ENCODE measurements at regions not wholly inside any gene's neighbourhood (a gene's known extent, or its start where the extent isn't known, plus 50 kb on each side); places are given as distances from the start of the nearest gene placed in this dataset.
"Not testable (repeated sequence)": the region's sequence is repeated elsewhere in the genome, so short reads cannot be mapped to it uniquely, and the experiment has no call there.

DNA sequence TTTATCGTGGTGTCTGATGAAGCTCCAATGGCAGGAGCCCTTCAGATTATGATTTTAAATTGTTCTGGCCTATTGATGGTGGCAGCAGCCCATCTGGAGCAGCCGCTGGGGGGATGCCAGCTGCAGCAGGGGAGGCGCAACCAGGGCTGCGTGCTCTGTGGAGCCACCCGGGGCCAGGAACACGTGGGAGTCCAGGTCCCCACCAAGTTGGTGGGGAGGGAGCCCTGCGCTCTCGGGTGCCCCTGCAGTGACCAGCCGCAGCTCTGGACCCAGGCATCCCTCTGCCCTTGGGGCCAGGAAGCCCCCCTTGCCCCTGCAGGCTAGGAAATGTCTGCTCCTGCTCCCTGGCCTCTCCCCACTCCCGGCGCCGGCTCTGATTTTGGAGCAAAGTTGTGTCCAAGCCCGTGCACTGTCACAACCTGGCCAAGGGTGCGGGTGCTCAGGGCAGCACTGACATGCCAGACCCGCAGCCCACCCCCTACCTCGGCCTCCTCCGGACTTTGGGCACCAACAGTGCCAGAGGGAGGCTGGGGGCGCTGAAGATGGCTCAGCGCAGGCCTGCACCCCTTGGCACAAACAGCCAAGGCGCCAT, 147.2 kb upstream of the ADO start:
- DNase-seq (ENCODE audit: low spot score), result no peak

DNA sequence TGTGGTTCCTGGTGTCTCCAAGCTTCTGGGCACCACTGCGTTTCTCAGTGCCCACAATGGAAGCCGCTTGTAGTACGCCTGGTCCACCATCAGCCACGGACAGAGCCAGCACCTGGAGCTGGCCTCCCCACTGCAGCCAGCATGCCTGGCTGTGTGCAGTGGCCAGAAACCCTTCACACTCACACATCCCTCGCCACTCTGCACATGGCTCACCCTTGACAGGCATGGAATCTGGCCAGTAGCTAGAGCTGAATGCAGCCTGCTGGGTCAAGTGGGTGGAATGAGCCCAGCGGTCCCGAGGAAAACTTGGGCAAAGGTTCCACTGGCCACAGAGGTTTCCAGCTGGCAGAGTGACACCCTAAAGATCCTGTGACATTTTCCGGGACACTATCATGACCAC, 146.0 kb upstream of the ADO start:
- no peak for DNase-seq (ENCODE audit: low spot score)

DNA sequence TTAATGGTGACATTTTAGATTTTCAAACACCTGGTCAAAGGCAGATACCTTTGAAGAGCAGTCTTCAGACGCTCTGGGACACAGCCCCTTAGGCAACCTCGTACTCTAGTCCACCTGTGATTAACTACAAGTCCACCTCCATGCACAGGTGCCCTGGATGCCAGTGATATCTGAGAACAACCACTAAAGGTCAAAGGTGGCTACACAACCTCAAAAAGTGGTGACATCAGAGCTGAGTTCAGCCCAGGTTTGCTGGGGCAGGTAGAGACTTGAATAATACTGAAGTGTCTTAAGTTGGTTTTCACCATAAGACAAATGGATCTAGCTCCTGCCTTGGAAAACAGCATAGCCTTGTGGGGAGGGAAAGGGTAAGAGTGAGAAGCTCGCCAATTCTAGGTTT, 143.4 kb upstream of the ADO start:
- no peak for DNase-seq (ENCODE audit: low spot score)

DNA sequence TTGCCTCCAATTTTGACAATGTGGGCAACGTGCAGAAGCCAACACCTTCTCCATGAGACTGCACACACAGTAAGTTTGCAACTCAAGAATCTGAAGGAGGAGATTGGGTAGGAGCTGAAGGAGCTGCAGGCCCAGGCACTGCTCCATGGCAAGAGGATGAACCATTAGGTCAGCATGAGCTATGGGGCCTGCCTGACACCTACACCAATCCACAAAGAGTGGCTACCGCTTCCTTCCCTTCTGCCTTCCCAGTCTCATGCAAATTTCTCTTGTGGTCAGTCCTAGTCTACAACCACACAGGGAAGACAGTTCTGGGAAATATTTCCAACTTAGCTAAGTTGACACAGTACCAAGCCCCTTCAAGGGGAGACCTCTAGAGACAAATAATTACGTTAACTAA, 142.0 kb upstream of the ADO start:
- DNase-seq (ENCODE audit: low spot score), result no peak

DNA sequence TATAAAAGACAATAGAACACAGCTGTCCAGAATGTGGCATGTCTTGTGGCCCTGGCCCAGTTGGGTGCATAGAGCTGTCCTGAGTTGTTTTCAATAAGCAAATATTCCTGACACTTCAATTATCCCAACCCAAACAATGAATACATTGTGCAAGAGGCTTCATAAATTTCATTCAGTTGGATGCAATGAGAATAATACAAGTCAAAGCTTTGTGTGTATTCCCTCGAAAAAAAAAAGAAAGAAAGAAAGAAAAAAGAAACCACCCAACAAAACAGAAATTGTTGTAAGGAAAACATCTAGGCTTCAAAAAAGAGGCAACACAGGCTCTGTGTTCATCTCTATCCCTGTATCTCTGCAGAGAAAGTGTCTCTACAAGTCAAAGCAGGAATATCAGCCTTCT, 138.7 kb upstream of the ADO start:
- DNase-seq (ENCODE audit: low spot score), result no peak

DNA sequence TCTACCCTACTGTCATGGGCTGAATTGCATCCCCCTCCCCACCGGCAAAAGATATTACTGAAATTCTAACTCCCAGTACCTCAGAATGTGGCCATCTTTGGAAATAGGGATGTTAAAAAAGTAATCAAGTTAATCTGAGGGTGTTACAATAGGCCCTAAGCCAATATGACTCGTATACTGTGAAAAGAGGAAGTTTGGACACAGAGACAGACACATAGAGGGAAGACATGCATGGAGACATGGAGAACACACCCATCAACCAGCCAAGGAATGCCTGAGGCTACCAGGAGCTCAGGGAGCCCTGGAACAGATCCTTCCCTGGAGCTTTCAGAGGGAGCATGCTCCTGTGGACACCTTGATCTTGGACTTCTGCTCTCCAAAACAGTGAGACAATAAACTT, 138.2 kb upstream of the ADO start:
- DNase-seq (ENCODE audit: low spot score), result no peak

GRCh38 chr10:62669341-62669740, 135.2 kb upstream of the ADO start:
- no peak for DNase-seq (ENCODE audit: low spot score)

DNA sequence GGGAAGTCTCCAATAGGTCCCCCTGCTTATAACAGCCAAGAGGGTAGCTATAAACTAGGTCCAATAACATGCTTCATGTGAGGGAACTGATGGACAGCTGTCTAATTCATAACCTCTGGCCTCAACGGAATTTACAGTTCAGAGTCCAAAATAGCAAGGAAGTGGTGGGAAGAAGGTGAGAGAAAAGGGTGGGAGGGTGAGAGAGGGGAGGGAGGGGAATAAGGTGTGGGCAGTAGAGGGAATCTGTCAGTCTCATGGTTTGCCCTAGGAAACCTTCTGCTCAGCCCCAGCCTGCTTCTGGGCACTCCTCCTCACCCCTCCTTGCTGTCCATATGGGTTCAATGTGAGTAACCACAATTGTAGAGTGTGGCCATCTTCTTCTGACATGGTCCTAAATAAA, 133.4 kb upstream of the ADO start:
- DNase-seq (ENCODE audit: low spot score), result no peak

DNA sequence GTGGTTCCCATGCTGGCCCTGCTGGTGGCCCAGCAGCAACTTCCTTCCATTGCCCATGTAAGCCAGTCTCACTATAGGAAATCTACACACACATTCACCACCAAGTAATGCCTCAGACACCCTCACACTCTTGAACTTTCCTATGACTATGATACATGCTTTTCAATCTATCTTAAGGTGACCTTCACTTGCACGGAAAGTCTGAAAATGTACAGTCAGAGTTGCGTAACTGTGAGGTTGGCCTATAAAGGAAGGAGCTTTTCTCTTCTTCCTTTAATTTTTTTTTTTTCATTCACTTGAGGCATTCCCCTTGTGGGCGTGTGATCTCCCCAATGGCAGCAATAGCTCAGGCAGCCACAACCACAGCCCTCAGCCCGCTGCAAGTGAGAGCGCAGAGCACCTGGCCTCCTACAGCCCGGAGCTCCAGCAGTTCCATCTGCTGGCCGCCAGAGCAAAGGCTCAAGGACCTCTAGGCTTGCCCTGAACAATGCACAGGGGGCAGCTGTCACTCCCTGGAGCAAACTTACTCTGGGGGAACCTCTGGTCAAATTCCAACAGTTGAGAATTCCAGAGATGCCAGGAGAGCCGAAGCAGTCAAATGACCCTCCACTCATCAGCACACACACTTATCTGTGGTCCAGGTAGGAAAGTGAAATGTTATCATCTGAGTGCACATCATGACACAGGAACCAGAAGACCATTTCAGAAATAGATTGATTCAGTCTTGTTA, 123.1 kb upstream of the ADO start:
- DNase-seq (ENCODE audit: low spot score), result peak; percentile 16

- no peak for DNase-seq (ENCODE audit: low spot score)
Observed at GRCh38 chr10:62684911-62685310, 119.6 kb upstream of the ADO start.

- peak; percentile 66 for DNase-seq (ENCODE audit: low spot score)
Observed at GRCh38 chr10:62687230-62687748, 117.2 kb upstream of the ADO start.

DNA sequence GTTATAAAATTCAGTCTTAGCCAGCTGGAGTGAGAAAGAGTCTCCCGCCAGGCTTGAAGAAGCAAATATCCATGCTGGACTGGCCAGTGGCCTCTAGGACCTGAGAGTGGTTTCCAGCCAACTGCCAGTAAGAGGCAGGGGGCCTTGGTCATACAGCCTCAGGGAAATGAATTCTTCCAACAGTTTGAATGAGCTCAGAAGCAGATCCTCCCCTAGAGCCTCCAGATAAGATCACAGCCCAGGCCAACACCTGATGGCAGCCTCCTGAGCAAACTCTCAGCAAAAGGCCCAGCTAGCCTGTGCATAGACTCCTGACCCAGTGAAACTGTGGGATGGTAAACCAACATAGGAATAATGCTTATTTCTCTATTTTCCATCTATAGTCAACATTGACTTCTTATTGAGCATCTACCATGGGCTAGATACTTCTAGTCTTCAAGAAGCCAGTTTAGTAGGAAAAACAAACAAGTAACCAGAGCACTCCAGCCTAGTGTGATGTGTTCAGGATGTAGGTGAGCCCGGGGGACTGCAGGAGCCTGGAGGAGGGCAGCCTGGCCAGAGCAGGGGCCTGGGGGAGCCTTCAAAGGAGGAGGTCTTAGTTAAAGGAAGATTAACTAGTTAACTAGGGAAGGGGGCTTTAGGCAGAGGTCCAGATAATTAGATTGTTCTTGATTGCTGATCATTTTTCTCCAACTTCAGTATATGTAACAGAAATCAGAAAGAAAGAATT, 115.4 kb upstream of the ADO start:
- no peak for DNase-seq (ENCODE audit: low spot score)

GRCh38 chr10:62689712-62690111, 114.8 kb upstream of the ADO start:
- no peak for DNase-seq (ENCODE audit: low spot score)

GRCh38 chr10:62690703-62691102, 113.8 kb upstream of the ADO start:
- peak; percentile 7 for DNase-seq (ENCODE audit: low spot score)

- no peak for DNase-seq (ENCODE audit: low spot score)
Observed at GRCh38 chr10:62691336-62691735, 113.2 kb upstream of the ADO start.

GRCh38 chr10:62692085-62692484, 112.4 kb upstream of the ADO start:
- DNase-seq (ENCODE audit: low spot score), result no peak

- DNase-seq (ENCODE audit: low spot score), result no peak
Observed at GRCh38 chr10:62693306-62693705, 111.2 kb upstream of the ADO start.

DNA sequence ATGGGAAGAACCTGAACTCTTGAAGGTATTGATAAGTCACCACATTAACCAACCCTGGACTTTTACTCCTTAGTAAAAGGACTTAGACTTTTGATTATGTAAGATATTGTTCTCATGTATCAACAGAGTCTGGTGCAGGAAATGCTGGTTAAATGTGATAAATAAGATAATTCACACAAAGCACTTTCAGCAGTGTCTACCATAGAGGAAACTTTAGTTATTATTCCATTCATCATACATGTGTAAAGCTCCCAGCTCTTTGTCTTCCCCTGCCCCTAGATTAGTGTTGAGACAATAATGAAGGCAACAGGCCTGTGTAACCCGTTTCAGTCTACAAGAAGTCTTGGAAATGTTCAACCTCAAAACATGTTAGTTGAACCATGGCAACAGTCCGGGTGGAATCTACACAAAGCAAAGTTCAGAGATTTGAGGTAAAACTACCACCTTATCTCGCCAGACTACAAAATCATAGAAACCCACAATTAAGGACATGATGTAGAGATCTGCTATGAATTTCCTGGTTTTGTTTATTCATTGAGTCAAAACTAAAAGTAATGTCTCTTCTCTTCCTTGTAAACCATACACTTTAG, 109.9 kb upstream of the ADO start:
- no peak for DNase-seq (ENCODE audit: low spot score)

DNA sequence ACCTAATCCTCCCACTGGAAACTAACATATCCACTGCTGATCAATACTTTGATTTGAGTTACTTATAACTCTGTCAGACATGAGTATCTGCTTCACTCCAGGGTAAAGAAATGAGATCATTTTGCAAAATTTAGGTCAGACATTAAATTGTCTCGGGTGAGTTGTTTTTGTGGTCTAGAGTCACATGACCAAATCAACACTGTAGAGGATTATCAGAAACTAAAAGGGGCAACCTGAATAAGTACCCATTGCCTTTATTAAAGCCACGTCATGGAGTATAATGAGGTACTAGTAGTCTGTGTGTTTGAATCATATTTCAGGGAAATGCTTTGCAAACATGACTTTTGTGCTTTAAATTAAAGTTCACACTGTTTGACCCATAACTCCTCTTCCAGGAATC, 107.7 kb upstream of the ADO start:
- DNase-seq (ENCODE audit: low spot score), result no peak

DNA sequence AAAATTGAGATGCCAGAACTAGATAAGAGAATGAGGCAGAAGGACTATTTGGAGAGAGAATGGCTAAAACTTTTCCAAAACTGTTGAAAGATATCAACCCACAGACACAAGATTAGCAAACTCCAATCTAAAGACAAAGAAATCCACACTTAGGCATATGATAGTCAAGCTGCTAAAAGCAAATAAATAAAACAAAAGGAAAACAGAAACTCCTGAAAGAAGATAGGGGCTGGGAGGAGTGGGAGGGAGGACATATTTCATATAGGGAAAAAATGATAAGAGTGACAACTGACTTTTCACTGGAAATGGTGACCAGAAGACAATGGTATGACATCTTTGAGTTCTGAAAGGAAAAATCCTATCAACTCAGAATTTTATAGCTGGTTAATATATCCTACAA, 105.4 kb upstream of the ADO start:
- DNase-seq (ENCODE audit: low spot score), result no peak

DNA sequence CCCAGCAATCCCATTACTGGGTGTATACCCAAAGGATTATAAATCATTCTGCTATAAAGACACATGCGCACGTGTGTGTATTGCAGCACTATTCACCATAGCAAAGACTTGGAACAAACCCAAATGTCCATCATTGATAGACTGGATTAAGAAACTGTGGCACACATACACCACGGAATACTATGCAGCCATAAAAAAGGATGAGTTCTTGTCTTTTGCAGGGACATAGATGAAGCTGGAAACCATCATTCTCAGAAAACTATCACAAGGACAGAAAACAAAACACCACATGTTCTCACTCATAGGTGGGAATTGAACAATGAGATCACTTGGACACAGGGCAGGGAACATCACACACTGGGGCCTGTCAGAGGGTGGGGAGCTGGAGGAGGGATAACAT, 100.4 kb upstream of the ADO start:
- DNase-seq (ENCODE audit: low spot score), result not testable (repeated sequence)

DNA sequence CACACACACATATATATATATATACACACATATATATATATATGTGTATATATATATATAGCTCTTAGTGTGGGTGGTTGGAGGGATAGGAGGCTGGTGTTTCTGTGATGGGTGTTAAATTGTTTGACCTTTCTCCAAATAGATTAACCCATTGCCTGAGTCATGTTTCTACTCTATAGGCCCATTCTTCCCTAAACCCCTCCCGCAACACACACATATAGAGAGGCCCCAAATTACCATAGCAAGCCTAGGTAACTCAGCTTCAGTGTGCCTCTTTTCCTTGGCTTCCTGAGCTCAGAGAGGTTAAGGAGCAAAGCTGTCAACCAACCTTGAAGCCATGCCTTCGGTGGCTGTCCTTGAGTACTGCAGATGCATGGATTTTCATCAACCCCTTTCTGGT, 98.7 kb upstream of the ADO start:
- no peak for DNase-seq (ENCODE audit: low spot score)

GRCh38 chr10:62707810-62708209, 96.7 kb upstream of the ADO start:
- no peak for DNase-seq (ENCODE audit: low spot score)

Data from A172 (cell line).